Keratinocyte (primary cell): ENCODE measurements at regions not wholly inside any gene's neighbourhood (a gene's known extent, or its start where the extent isn't known, plus 50 kb on each side); places are given as distances from the start of the nearest gene placed in this dataset.

Experiments
- DNase-seq: peaks from one replicate; pipeline ENCODE4 v3.0.0-alpha.2; 2011; ENCODE audit warnings: low read depth, missing footprints, low spot score
- FAIRE-seq: peaks from 2 replicates; lab custom pipeline; 2011; peaks lifted over from hg19 to GRCh38; lab: Jason Lieb, UNC
- H2AFZ ChIP-seq: 2 replicates; pipeline ENCODE4 v1.6.0; 2012; ENCODE audit warnings: low read length, control low read depth, inconsistent platforms; ENCODE audit not compliant: control insufficient read depth
- H3K27ac ChIP-seq: 2 replicates; pipeline ENCODE4 v1.5.1; 2011; ENCODE audit warnings: low read length; ENCODE audit not compliant: control insufficient read depth, insufficient read depth
- H3K27me3 ChIP-seq: 3 replicates; pipeline ENCODE4 v1.6.0; 2011; ENCODE audit warnings: low read length; ENCODE audit not compliant: control insufficient read depth, insufficient read depth; ENCODE audit errors: extremely low read depth
- H3K36me3 ChIP-seq, 2 experiments: 2 replicates in 1 of 2; 3 replicates in 1 of 2; pipeline ENCODE4 v1.5.1; 2011; ENCODE audit warnings: low read length in 2 of 2, mild to moderate bottlenecking in 1 of 2; ENCODE audit not compliant: control insufficient read depth in 2 of 2, insufficient read depth in 2 of 2; ENCODE audit errors: extremely low read depth in 1 of 2
- H3K4me1 ChIP-seq: 3 replicates; pipeline ENCODE4 v1.5.1; 2011; ENCODE audit warnings: low read length; ENCODE audit not compliant: control insufficient read depth, insufficient read depth; ENCODE audit errors: extremely low read depth
- H3K4me2 ChIP-seq: 3 replicates; pipeline ENCODE4 v1.6.0; 2011; ENCODE audit warnings: low read depth, low read length; ENCODE audit not compliant: control insufficient read depth, insufficient read depth; ENCODE audit errors: extremely low read depth
- H3K4me3 ChIP-seq, 3 experiments: fragments of 200-600 bp in 1 of 3; sonication (generic) in 1 of 3; 2 replicates in 2 of 3; 3 replicates in 1 of 3; pipeline ENCODE4 v1.5.1; 2011 to 2016; ENCODE audit warnings: low read length in 3 of 3, mild to moderate bottlenecking in 3 of 3, control low read depth in 2 of 3, inconsistent platforms in 1 of 3, low read depth in 1 of 3, mixed read lengths in 1 of 3, mixed run types in 1 of 3, moderate library complexity in 1 of 3; ENCODE audit not compliant: control insufficient read depth in 2 of 3, insufficient read depth in 2 of 3; ENCODE audit errors: extremely low read depth in 1 of 3
- H3K79me2 ChIP-seq: 2 replicates; pipeline ENCODE4 v1.6.0; 2012; ENCODE audit warnings: low read length; ENCODE audit not compliant: control insufficient read depth, insufficient read depth
- H3K9ac ChIP-seq: 3 replicates; pipeline ENCODE4 v1.6.0; 2011; ENCODE audit warnings: low read length; ENCODE audit not compliant: control insufficient read depth, insufficient read depth; ENCODE audit errors: extremely low read depth
- H3K9me1 ChIP-seq: 3 replicates; pipeline ENCODE4 v1.6.0; 2011; ENCODE audit warnings: low read length; ENCODE audit not compliant: control insufficient read depth, insufficient read depth; ENCODE audit errors: extremely low read depth
- H3K9me3 ChIP-seq: 2 replicates; pipeline ENCODE4 v1.5.1; 2012; ENCODE audit warnings: low read depth, low read length; ENCODE audit not compliant: control insufficient read depth
- H4K20me1 ChIP-seq: 3 replicates; pipeline ENCODE4 v1.6.0; 2011; ENCODE audit warnings: low read length; ENCODE audit not compliant: control insufficient read depth, insufficient read depth; ENCODE audit errors: extremely low read depth
- EZH2 ChIP-seq: IDR thresholded peaks from one replicate; pipeline ENCODE4 v1.6.1; 2012; ENCODE audit warnings: inconsistent platforms, mild to moderate bottlenecking, low read length, moderate library complexity
- dilution Hi-C: fragments of 300-500 bp; cut with MboI; formaldehyde crosslinking; loops from one replicate; pipeline ENCODE4 v1.7.0; 2020; ENCODE audit warnings: low sequenced_read_pairs; ENCODE audit not compliant: extremely low pct_ligation_motif_present
- TF ChIP-seq, protein P1 (sequence below), 3 experiments: IDR thresholded peaks in 1 of 3; conservative IDR thresholded peaks in 1 of 3; optimal IDR thresholded peaks in 1 of 3; 2 replicates in 2 of 3; 3 replicates in 1 of 3; pipeline versions ENCODE3 to v1.5.1; 2011; ENCODE audit warnings: low read length in 3 of 3, mild to moderate bottlenecking in 3 of 3, moderate library complexity in 2 of 3, control low read depth in 1 of 3, inconsistent platforms in 1 of 3; ENCODE audit not compliant: insufficient read depth in 2 of 3; ENCODE audit errors: extremely low read depth in 1 of 3

- H3K4me2 ChIP-seq, result no peak overlapping the region
- H3K4me3 ChIP-seq, result no peak overlapping the region
- H4K20me1 ChIP-seq, result no peaks in the 10 kb centered on the region
- TF ChIP-seq, protein P1, sequence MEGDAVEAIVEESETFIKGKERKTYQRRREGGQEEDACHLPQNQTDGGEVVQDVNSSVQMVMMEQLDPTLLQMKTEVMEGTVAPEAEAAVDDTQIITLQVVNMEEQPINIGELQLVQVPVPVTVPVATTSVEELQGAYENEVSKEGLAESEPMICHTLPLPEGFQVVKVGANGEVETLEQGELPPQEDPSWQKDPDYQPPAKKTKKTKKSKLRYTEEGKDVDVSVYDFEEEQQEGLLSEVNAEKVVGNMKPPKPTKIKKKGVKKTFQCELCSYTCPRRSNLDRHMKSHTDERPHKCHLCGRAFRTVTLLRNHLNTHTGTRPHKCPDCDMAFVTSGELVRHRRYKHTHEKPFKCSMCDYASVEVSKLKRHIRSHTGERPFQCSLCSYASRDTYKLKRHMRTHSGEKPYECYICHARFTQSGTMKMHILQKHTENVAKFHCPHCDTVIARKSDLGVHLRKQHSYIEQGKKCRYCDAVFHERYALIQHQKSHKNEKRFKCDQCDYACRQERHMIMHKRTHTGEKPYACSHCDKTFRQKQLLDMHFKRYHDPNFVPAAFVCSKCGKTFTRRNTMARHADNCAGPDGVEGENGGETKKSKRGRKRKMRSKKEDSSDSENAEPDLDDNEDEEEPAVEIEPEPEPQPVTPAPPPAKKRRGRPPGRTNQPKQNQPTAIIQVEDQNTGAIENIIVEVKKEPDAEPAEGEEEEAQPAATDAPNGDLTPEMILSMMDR (optimal IDR thresholded peaks at IDR 0.05 in 1 of 3, IDR thresholded peaks at IDR 0.05 in 1 of 3, conservative IDR thresholded peaks at IDR 0.05 in 1 of 3; ENCODE audit: extremely low read depth in 1 of 3, insufficient read depth in 2 of 3, low read length in 3 of 3), result no peak
- no peak for TF ChIP-seq EZH2
- FAIRE-seq, result no peak
- no peak for DNase-seq
- H3K27ac ChIP-seq, result no peak overlapping the region
- no peaks in the 10 kb centered on the region for H3K79me2 ChIP-seq
- H3K9me3 ChIP-seq, result no peaks in the 10 kb centered on the region
- H3K4me1 ChIP-seq, result no peaks in the 10 kb centered on the region
- dilution Hi-C loops, result no loop called here
- no peaks in the 10 kb centered on the region for H3K36me3 ChIP-seq
- H3K9ac ChIP-seq, result no peak overlapping the region
- no peak overlapping the region for H2AFZ ChIP-seq
- H3K27me3 ChIP-seq, result no peaks in the 10 kb centered on the region
- no peaks in the 10 kb centered on the region for H3K9me1 ChIP-seq
Measured at GRCh38 chr4:189098932-189099696, 841.6 kb upstream of the FRG1 start.

DNA sequence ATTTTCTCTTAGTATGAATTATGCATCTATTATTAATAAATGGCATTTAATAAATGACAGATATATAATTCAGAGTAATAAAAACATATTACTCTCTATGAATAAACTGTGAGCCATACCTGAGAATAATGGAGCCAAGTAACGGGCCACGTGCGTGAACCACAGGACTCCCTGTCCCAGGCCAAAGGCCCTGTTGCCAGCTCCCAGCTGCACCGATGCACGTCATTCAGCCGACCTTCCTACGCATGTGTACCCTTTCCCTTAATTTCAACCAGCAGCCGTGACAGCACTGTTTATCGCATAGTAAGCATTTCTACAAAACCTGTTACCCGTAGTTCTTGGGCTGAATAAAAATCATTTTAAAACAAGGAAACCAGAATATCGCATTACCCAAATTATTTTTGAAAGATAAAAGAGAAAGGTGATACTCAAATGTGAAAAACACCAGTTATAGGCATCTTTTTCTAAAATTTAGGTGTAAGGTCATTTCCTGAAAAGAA, 827.2 kb upstream of the FRG1 start:
- H3K4me2 ChIP-seq, result no peak overlapping the region
- no peaks in the 10 kb centered on the region for H3K4me1 ChIP-seq
- FAIRE-seq (no peak), DNase-seq (no peak)
- H3K4me3 ChIP-seq, result no peak overlapping the region
- dilution Hi-C loops, result no loop called here
- H3K9me1 ChIP-seq, result no peaks in the 10 kb centered on the region
- H3K9ac ChIP-seq, result no peak overlapping the region
- H3K27me3 ChIP-seq, result no peaks in the 10 kb centered on the region
- TF ChIP-seq, protein P1 (optimal IDR thresholded peaks at IDR 0.05 in 1 of 3, IDR thresholded peaks at IDR 0.05 in 1 of 3, conservative IDR thresholded peaks at IDR 0.05 in 1 of 3; ENCODE audit: extremely low read depth in 1 of 3, insufficient read depth in 2 of 3, low read length in 3 of 3), result no peak
- no peak for TF ChIP-seq EZH2
- H4K20me1 ChIP-seq, result no peaks in the 10 kb centered on the region
- no peak overlapping the region for H3K27ac ChIP-seq
- peaks cover 2% of the 10 kb centered on the region for H3K9me3 ChIP-seq
- H3K36me3 ChIP-seq, result no peaks in the 10 kb centered on the region
- H3K79me2 ChIP-seq, result no peaks in the 10 kb centered on the region
- H2AFZ ChIP-seq, result no peak overlapping the region
